H9 (cell line): ENCODE measurements at regions not wholly inside any gene's neighbourhood (a gene's known extent, or its start where the extent isn't known, plus 50 kb on each side); places are given as distances from the start of the nearest gene placed in this dataset.
"Not testable (repeated sequence)": the region's sequence is repeated elsewhere in the genome, so short reads cannot be mapped to it uniquely, and the experiment has no call there.

Source experiments
- DNase-seq: peaks from one replicate; pipeline ENCODE4 v3.0.0-alpha.2; 2017
- H2AFZ ChIP-seq: one replicate; pipeline ENCODE4 v1.6.1; 2013; ENCODE audit warnings: mild to moderate bottlenecking, low read length, control low read depth, moderate library complexity
- H2AK5ac ChIP-seq: 2 replicates; pipeline ENCODE4 v1.6.1; 2013; ENCODE audit warnings: low read length, control low read depth, mixed read lengths; ENCODE audit not compliant: insufficient read length
- H2BK120ac ChIP-seq: one replicate; pipeline ENCODE4 v1.6.1; 2013; ENCODE audit warnings: low read depth, mild to moderate bottlenecking, low read length, control low read depth, inconsistent platforms; ENCODE audit not compliant: poor library complexity, severe bottlenecking
- H2BK12ac ChIP-seq: 2 replicates; pipeline ENCODE4 v1.6.1; 2013; ENCODE audit warnings: low read length, control low read depth, mixed read lengths, low read depth; ENCODE audit not compliant: insufficient read length
- H2BK15ac ChIP-seq: 2 replicates; pipeline ENCODE4 v1.6.1; 2013; ENCODE audit warnings: low read depth, low read length, control low read depth
- H2BK20ac ChIP-seq: one replicate; pipeline ENCODE4 v1.6.1; 2013; ENCODE audit warnings: low read depth, mild to moderate bottlenecking, low read length, control low read depth, inconsistent platforms; ENCODE audit not compliant: poor library complexity, severe bottlenecking
- H2BK5ac ChIP-seq: 2 replicates; pipeline ENCODE4 v1.6.1; 2013; ENCODE audit warnings: low read length, control low read depth, mixed read lengths; ENCODE audit not compliant: insufficient read length
- H3K14ac ChIP-seq: 2 replicates; pipeline ENCODE4 v1.6.1; 2013; ENCODE audit warnings: low read length, control low read depth; ENCODE audit not compliant: insufficient read depth
- H3K18ac ChIP-seq: 2 replicates; pipeline ENCODE4 v1.6.1; 2013; ENCODE audit warnings: low read depth, mild to moderate bottlenecking, mixed read lengths, low read length, control low read depth; ENCODE audit not compliant: insufficient read length
- H3K23ac ChIP-seq: 2 replicates; pipeline ENCODE4 v1.6.1; 2013; ENCODE audit warnings: low read length, control low read depth, mixed read lengths, low read depth; ENCODE audit not compliant: insufficient read length
- H3K23me2 ChIP-seq: 2 replicates; pipeline ENCODE4 v1.6.1; 2013; ENCODE audit warnings: low read depth, mild to moderate bottlenecking, mixed read lengths, low read length, control low read depth; ENCODE audit not compliant: insufficient read length, poor library complexity, severe bottlenecking
- H3K27ac ChIP-seq: 2 replicates; pipeline ENCODE4 v1.5.1; 2013; ENCODE audit warnings: low read length, control low read depth, mixed read lengths, low read depth; ENCODE audit not compliant: insufficient read length
- H3K27me3 ChIP-seq: 2 replicates; pipeline ENCODE4 v1.6.1; 2013; ENCODE audit warnings: low read length, control low read depth, inconsistent platforms; ENCODE audit not compliant: insufficient read depth
- H3K4ac ChIP-seq: 2 replicates; pipeline ENCODE4 v1.6.1; 2013; ENCODE audit warnings: low read depth, mild to moderate bottlenecking, control low read depth, inconsistent platforms, low read length, moderate library complexity
- H3K4me1 ChIP-seq: 2 replicates; pipeline ENCODE4 v1.6.1; 2013; ENCODE audit warnings: low read length, control low read depth, inconsistent platforms; ENCODE audit not compliant: insufficient read depth
- H3K4me2 ChIP-seq: 2 replicates; pipeline ENCODE4 v1.6.1; 2013; ENCODE audit warnings: low read length, control low read depth, mixed read lengths; ENCODE audit not compliant: insufficient read length, insufficient read depth
- H3K56ac ChIP-seq: 2 replicates; pipeline ENCODE4 v1.6.1; 2013; ENCODE audit warnings: low read depth, mild to moderate bottlenecking, mixed read lengths, low read length, control low read depth; ENCODE audit not compliant: insufficient read length
- H3K79me1 ChIP-seq: 2 replicates; pipeline ENCODE4 v1.6.1; 2013; ENCODE audit warnings: low read depth, mild to moderate bottlenecking, moderate library complexity, low read length, control low read depth, inconsistent platforms; ENCODE audit not compliant: insufficient read depth, poor library complexity, severe bottlenecking
- H3K79me2 ChIP-seq: 2 replicates; pipeline ENCODE4 v1.6.1; 2013; ENCODE audit warnings: low read length, control low read depth, inconsistent platforms; ENCODE audit not compliant: insufficient read depth
- H3K9ac ChIP-seq: 2 replicates; pipeline ENCODE4 v1.6.1; 2013; ENCODE audit warnings: low read length, control low read depth, mixed read lengths; ENCODE audit not compliant: insufficient read length; ENCODE audit errors: extremely low read depth
- H3K9me3 ChIP-seq: one replicate; pipeline ENCODE4 v1.6.1; 2013; ENCODE audit warnings: low read depth, low read length, inconsistent platforms; ENCODE audit not compliant: control insufficient read depth
- H3T11ph ChIP-seq: one replicate; pipeline ENCODE4 v1.6.1; 2013; ENCODE audit warnings: mild to moderate bottlenecking, low read length, control low read depth, inconsistent platforms
- H4K20me1 ChIP-seq: one replicate; pipeline ENCODE4 v1.6.1; 2013; ENCODE audit not compliant: control insufficient read depth, insufficient read length, insufficient read depth
- H4K5ac ChIP-seq: 2 replicates; pipeline ENCODE4 v1.6.1; 2013; ENCODE audit warnings: low read depth, mild to moderate bottlenecking, mixed read lengths, low read length, control low read depth; ENCODE audit not compliant: insufficient read length
- H4K8ac ChIP-seq: replicated peaks from 2 replicates; pipeline ENCODE4 v1.6.1; 2013; ENCODE audit warnings: low read length, control low read depth, mixed read lengths, low read depth; ENCODE audit not compliant: insufficient read length
- H4K91ac ChIP-seq: 2 replicates; pipeline ENCODE4 v1.6.1; 2013; ENCODE audit warnings: low read depth, mild to moderate bottlenecking, moderate library complexity, mixed read lengths, low read length, control low read depth; ENCODE audit not compliant: insufficient read length
- H3K27ac Mint-ChIP-seq, 3 experiments: 2 replicates in 2 of 3; 3 replicates in 1 of 3; pipeline ENCODE4 v1.8.0; 2020 to 2021; ENCODE audit warnings: mixed read lengths in 3 of 3, mild to moderate bottlenecking in 1 of 3, moderate library complexity in 1 of 3
- H3K27me3 Mint-ChIP-seq: 2 replicates; pipeline ENCODE4 v1.8.0; 2021; ENCODE audit warnings: low read depth, mild to moderate bottlenecking, moderate library complexity, mixed read lengths
- H3K36me3 Mint-ChIP-seq, 3 experiments: 2 replicates in 2 of 3; 3 replicates in 1 of 3; pipeline ENCODE4 v1.8.0; 2020 to 2021; ENCODE audit warnings: low read depth in 3 of 3, mixed read lengths in 3 of 3; ENCODE audit not compliant: insufficient read depth in 1 of 3
- H3K4me1 Mint-ChIP-seq, 2 experiments: 2 replicates each; pipeline ENCODE4 v1.8.0; 2020; ENCODE audit warnings: mixed read lengths in 2 of 2
- H3K4me3 Mint-ChIP-seq, 2 experiments: 2 replicates in 1 of 2; 3 replicates in 1 of 2; pipeline ENCODE4 v1.8.0; 2020 to 2021; ENCODE audit warnings: mild to moderate bottlenecking in 2 of 2, mixed read lengths in 2 of 2, moderate library complexity in 1 of 2
- H3K9me3 Mint-ChIP-seq, 2 experiments: 2 replicates in 1 of 2; 3 replicates in 1 of 2; pipeline ENCODE4 v1.8.0; 2020; ENCODE audit warnings: mild to moderate bottlenecking in 2 of 2, mixed read lengths in 2 of 2, moderate library complexity in 1 of 2
- WGBS: extraction: QIAGEN DNeasy Blood & Tissue Kit; methylation state at CpG from one replicate; pipeline ENCODE4 v1.1.7; 2013; ENCODE audit warnings: missing lambda C conversion rate, low lambda C conversion rate, mixed read lengths; ENCODE audit not compliant: insufficient read length; ENCODE audit errors: extremely low coverage; 5-methylcytosine and 5-hydroxymethylcytosine counted together

DNA sequence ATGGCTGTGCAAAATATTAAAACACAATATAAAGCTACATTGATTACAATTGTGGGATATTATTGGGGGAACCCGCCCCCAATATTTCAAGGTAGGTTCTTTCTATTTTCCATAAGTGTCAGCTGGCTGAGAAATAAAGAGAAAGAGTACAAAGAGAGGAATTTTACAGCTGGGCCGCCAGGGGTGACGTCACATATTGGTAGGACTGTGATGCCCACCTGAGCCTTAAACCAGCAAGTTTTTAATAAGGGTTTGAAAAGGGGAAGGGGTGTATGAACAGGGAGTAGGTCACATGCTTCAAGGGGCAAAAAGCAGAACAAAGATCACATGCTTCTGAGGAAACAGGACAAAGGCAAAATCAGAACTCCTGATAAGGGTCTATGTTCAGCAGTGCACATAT, 219.3 kb upstream of the CNTNAP5 start:
- H4K20me1 ChIP-seq, H2AK5ac ChIP-seq, H3K23me2 ChIP-seq, H3K56ac ChIP-seq, H3K4me1 ChIP-seq, H3K27me3 Mint-ChIP-seq, H3K79me2 ChIP-seq, H3K79me1 ChIP-seq, H2AFZ ChIP-seq, H4K91ac ChIP-seq, H3K23ac ChIP-seq, H3K9ac ChIP-seq, H3K27ac Mint-ChIP-seq, H3K27me3 ChIP-seq, H4K5ac ChIP-seq, H2BK15ac ChIP-seq, H3K27ac ChIP-seq, H2BK20ac ChIP-seq, H2BK120ac ChIP-seq, H3T11ph ChIP-seq, H3K4me1 Mint-ChIP-seq, H2BK12ac ChIP-seq, H3K4me3 Mint-ChIP-seq, H3K4ac ChIP-seq, H3K9me3 ChIP-seq, DNase-seq, H3K18ac ChIP-seq, H3K14ac ChIP-seq, H4K8ac ChIP-seq, H3K4me2 ChIP-seq, H2BK5ac ChIP-seq: not testable (repeated sequence)
- Mint-ChIP-seq H3K9me3 (peaks cover 23 to 43% of the 10 kb centered on the region in 2 experiments), H3K36me3 (peaks cover 14 to 28% (median 22%) of the 10 kb centered on the region in 3 experiments)
- WGBS: no CpG with 5 or more reads among the region's 3 CpGs
